GM12878 (cell line): ENCODE measurements at regions not wholly inside any gene's neighbourhood (a gene's known extent, or its start where the extent isn't known, plus 50 kb on each side); places are given as distances from the start of the nearest gene placed in this dataset.

Experiments
- ESRRA ChIP-seq: IDR thresholded peaks from 2 replicates; pipeline ENCODE4 v1.6.1; 2012; ENCODE audit warnings: mild to moderate bottlenecking, low read length, improper control_type of control experiment
- JUND ChIP-seq: IDR thresholded peaks from 2 replicates; pipeline ENCODE4 v1.6.1; 2012; ENCODE audit warnings: low read depth, mild to moderate bottlenecking, low read length, improper control_type of control experiment, moderate library complexity
- KDM1A ChIP-seq: fragments of 200-600 bp; sonication (generic); IDR thresholded peaks from 2 replicates; pipeline ENCODE4 v1.6.1; 2016; ENCODE audit warnings: borderline replicate concordance
- MTA3 ChIP-seq: IDR thresholded peaks from 2 replicates; pipeline ENCODE4 v1.6.1; 2012; ENCODE audit warnings: low read length, inconsistent platforms, borderline replicate concordance
- NRF1 ChIP-seq: conservative IDR thresholded peaks from 2 replicates; pipeline ENCODE4 v1.6.1; 2011; ENCODE audit warnings: mild to moderate bottlenecking, low read depth, low read length, improper control_type of control experiment
- PAX8 ChIP-seq: fragments of 450-650 bp; IDR thresholded peaks from 2 replicates; pipeline ENCODE4 v1.6.1; 2017; ENCODE audit warnings: mild to moderate bottlenecking, moderate library complexity
- POLR2AphosphoS2 ChIP-seq: IDR thresholded peaks from 2 replicates; pipeline ENCODE4 v1.6.1; 2011; ENCODE audit warnings: low read depth, mild to moderate bottlenecking, low read length, improper control_type of control experiment, moderate library complexity
- POLR2AphosphoS5 ChIP-seq: IDR thresholded peaks from 2 replicates; pipeline ENCODE4 v1.6.1; 2011; ENCODE audit warnings: mild to moderate bottlenecking, low read length, inconsistent platforms
- ZNF217 ChIP-seq: fragments of 450-650 bp; IDR thresholded peaks from 2 replicates; pipeline ENCODE4 v1.6.1; 2017; ENCODE audit warnings: antibody characterized with exemption, mild to moderate bottlenecking
- TF ChIP-seq, protein P1 (sequence below), 3 experiments: IDR thresholded peaks in 2 of 3; conservative IDR thresholded peaks in 1 of 3; 2 replicates each; pipeline ENCODE4 v1.5.1; 2011; ENCODE audit warnings: low read depth in 3 of 3, low read length in 3 of 3, mild to moderate bottlenecking in 3 of 3, control low read depth in 2 of 3, moderate library complexity in 2 of 3, inconsistent platforms in 1 of 3, mixed read lengths in 1 of 3; ENCODE audit not compliant: control insufficient read depth in 2 of 3, insufficient read depth in 1 of 3; ENCODE audit errors: extremely low read depth in 1 of 3
- TF ChIP-seq, protein P2 (sequence below): IDR thresholded peaks from 2 replicates; pipeline ENCODE4 v1.6.1; 2011; ENCODE audit warnings: low read depth, low read length, improper control_type of control experiment, borderline replicate concordance
- TF ChIP-seq, protein P3 (sequence below): IDR thresholded peaks from 2 replicates; pipeline ENCODE4 v1.6.1; 2012; ENCODE audit warnings: mild to moderate bottlenecking, low read depth, low read length

DNA sequence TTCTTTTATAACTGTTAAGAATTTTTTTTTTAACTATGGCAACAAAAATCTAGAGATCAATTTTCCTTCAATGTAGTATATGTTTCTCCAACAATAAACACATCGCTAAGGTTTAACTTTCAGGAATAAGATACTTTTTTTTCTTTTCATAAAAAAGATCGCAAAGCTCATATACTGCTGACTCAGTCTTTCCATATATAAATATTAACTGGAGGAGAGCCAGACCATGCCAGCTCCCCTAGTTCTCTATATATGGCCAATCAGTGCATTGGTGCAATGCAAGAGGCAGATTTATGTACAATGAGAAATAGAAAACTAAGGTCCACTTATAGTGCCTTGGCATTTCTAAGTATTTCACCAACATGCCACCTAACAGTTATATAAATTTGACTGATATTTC is 89.2 kb upstream of the GAS1 start:
- TF ChIP-seq, protein P1, sequence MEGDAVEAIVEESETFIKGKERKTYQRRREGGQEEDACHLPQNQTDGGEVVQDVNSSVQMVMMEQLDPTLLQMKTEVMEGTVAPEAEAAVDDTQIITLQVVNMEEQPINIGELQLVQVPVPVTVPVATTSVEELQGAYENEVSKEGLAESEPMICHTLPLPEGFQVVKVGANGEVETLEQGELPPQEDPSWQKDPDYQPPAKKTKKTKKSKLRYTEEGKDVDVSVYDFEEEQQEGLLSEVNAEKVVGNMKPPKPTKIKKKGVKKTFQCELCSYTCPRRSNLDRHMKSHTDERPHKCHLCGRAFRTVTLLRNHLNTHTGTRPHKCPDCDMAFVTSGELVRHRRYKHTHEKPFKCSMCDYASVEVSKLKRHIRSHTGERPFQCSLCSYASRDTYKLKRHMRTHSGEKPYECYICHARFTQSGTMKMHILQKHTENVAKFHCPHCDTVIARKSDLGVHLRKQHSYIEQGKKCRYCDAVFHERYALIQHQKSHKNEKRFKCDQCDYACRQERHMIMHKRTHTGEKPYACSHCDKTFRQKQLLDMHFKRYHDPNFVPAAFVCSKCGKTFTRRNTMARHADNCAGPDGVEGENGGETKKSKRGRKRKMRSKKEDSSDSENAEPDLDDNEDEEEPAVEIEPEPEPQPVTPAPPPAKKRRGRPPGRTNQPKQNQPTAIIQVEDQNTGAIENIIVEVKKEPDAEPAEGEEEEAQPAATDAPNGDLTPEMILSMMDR (IDR thresholded peaks at IDR 0.05 in 2 of 3, conservative IDR thresholded peaks at IDR 0.05 in 1 of 3; ENCODE audit: control insufficient read depth in 2 of 3, extremely low read depth in 1 of 3, insufficient read depth in 1 of 3, low read depth in 3 of 3, low read length in 3 of 3), result no peak
- TF ChIP-seq, protein P2, sequence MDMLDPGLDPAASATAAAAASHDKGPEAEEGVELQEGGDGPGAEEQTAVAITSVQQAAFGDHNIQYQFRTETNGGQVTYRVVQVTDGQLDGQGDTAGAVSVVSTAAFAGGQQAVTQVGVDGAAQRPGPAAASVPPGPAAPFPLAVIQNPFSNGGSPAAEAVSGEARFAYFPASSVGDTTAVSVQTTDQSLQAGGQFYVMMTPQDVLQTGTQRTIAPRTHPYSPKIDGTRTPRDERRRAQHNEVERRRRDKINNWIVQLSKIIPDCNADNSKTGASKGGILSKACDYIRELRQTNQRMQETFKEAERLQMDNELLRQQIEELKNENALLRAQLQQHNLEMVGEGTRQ, result no peak
- TF ChIP-seq POLR2AphosphoS2 (no peak), KDM1A (no peak), PAX8 (no peak), JUND (no peak), POLR2AphosphoS5 (no peak), ZNF217 (no peak), MTA3 (no peak), ESRRA (no peak), NRF1 (no peak)
- TF ChIP-seq, protein P3, sequence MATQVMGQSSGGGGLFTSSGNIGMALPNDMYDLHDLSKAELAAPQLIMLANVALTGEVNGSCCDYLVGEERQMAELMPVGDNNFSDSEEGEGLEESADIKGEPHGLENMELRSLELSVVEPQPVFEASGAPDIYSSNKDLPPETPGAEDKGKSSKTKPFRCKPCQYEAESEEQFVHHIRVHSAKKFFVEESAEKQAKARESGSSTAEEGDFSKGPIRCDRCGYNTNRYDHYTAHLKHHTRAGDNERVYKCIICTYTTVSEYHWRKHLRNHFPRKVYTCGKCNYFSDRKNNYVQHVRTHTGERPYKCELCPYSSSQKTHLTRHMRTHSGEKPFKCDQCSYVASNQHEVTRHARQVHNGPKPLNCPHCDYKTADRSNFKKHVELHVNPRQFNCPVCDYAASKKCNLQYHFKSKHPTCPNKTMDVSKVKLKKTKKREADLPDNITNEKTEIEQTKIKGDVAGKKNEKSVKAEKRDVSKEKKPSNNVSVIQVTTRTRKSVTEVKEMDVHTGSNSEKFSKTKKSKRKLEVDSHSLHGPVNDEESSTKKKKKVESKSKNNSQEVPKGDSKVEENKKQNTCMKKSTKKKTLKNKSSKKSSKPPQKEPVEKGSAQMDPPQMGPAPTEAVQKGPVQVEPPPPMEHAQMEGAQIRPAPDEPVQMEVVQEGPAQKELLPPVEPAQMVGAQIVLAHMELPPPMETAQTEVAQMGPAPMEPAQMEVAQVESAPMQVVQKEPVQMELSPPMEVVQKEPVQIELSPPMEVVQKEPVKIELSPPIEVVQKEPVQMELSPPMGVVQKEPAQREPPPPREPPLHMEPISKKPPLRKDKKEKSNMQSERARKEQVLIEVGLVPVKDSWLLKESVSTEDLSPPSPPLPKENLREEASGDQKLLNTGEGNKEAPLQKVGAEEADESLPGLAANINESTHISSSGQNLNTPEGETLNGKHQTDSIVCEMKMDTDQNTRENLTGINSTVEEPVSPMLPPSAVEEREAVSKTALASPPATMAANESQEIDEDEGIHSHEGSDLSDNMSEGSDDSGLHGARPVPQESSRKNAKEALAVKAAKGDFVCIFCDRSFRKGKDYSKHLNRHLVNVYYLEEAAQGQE, result no peak
